Liver (tissue), 7 donors: ENCODE measurements at regions not wholly inside any gene's neighbourhood (a gene's known extent, or its start where the extent isn't known, plus 50 kb on each side); places are given as distances from the start of the nearest gene placed in this dataset.

Experiments
- DNase-seq: peaks from one replicate; pipeline ENCODE4 v3.0.0-alpha.2; 2017; ENCODE audit warnings: low spot score
- H3K27ac ChIP-seq, 2 donors: one replicate each; pipeline ENCODE4 v1.7.0; 2013; ENCODE audit warnings: inconsistent platforms in 2 of 2, low read length in 2 of 2, control low read depth in 1 of 2, low read depth in 1 of 2, mild to moderate bottlenecking in 1 of 2
- H3K27me3 ChIP-seq, 4 donors: one replicate each; pipeline versions ENCODE4 v1.6.1 to v1.7.0; 2013; ENCODE audit warnings: low read length in 3 of 4, inconsistent platforms in 1 of 4, mild to moderate bottlenecking in 1 of 4, moderate library complexity in 1 of 4; ENCODE audit not compliant: control insufficient read depth in 4 of 4, insufficient read depth in 4 of 4
- H3K36me3 ChIP-seq, 4 donors: one replicate each; pipeline versions ENCODE4 v1.6.1 to v1.7.0; 2013; ENCODE audit warnings: low read length in 3 of 4, mild to moderate bottlenecking in 3 of 4, low read depth in 1 of 4, moderate library complexity in 1 of 4; ENCODE audit not compliant: control insufficient read depth in 4 of 4, insufficient read depth in 3 of 4
- H3K4me1 ChIP-seq, 4 donors: one replicate each; pipeline versions ENCODE4 v1.6.1 to v1.7.0; 2013; ENCODE audit warnings: low read length in 3 of 4, mild to moderate bottlenecking in 3 of 4, moderate library complexity in 1 of 4; ENCODE audit not compliant: control insufficient read depth in 4 of 4, insufficient read depth in 4 of 4
- H3K4me3 ChIP-seq, 3 donors: one replicate each; pipeline versions ENCODE4 v1.6.1 to v1.7.0; 2013; ENCODE audit warnings: low read length in 3 of 3, control low read depth in 1 of 3, low read depth in 1 of 3, mild to moderate bottlenecking in 1 of 3
- H3K9ac ChIP-seq, 2 donors: one replicate each; pipeline ENCODE4 v1.7.0; 2013; ENCODE audit warnings: low read length in 2 of 2, mild to moderate bottlenecking in 2 of 2, moderate library complexity in 2 of 2, control low read depth in 1 of 2, low read depth in 1 of 2
- H3K9me3 ChIP-seq, 4 donors: one replicate each; pipeline versions ENCODE4 v1.6.1 to v1.7.0; 2013; ENCODE audit warnings: low read length in 3 of 4; ENCODE audit not compliant: control insufficient read depth in 4 of 4
- JUND ChIP-seq, 2 donors: IDR thresholded peaks; 2 replicates each; pipeline ENCODE4 v1.6.1; 2016; ENCODE audit warnings: antibody characterized with exemption in 2 of 2
- MAX ChIP-seq: IDR thresholded peaks from 2 replicates; pipeline ENCODE4 v1.6.1; 2016; ENCODE audit warnings: antibody characterized with exemption
- NR2F2 ChIP-seq: IDR thresholded peaks from 2 replicates; pipeline ENCODE4 v1.6.1; 2016; ENCODE audit warnings: antibody characterized with exemption
- REST ChIP-seq: IDR thresholded peaks from 2 replicates; pipeline ENCODE4 v1.6.1; 2016; ENCODE audit warnings: antibody characterized with exemption, mild to moderate bottlenecking
- RXRA ChIP-seq, 2 donors: IDR thresholded peaks; 2 replicates each; pipeline ENCODE4 v1.6.1; 2017 to 2018; ENCODE audit warnings: antibody characterized with exemption in 2 of 2, mild to moderate bottlenecking in 1 of 2
- TAF1 ChIP-seq: conservative IDR thresholded peaks from 2 replicates; pipeline ENCODE4 v1.6.1; 2016; ENCODE audit warnings: antibody characterized with exemption, mild to moderate bottlenecking
- YY1 ChIP-seq: IDR thresholded peaks from 2 replicates; pipeline ENCODE4 v1.6.1; 2016; ENCODE audit warnings: antibody characterized with exemption, mild to moderate bottlenecking
- ZBTB33 ChIP-seq: IDR thresholded peaks from 2 replicates; pipeline ENCODE4 v1.6.1; 2016; ENCODE audit warnings: antibody characterized with exemption
- WGBS: extraction: QIAGEN DNeasy Blood & Tissue Kit; methylation state at CpG from one replicate; pipeline ENCODE4 v1.1.7; 2013; 5-methylcytosine and 5-hydroxymethylcytosine counted together
- donor health status: healthy.
- donor health status: healthy.
- donor health status: healthy.
- donor health status: healthy.

GRCh38 chr3:56878074-56878473 is 76.3 kb upstream of the ARHGEF3 start (continued):
- no peak for TF ChIP-seq REST

- TF ChIP-seq YY1 (no peak), JUND (IDR thresholded peaks at IDR 0.05) (no peak), MAX (no peak), TAF1 (no peak)
Observed at GRCh38 chr3:56876916-56877315, 75.2 kb upstream of the ARHGEF3 start.

GRCh38 chr3:56874269-56874668 is 72.5 kb upstream of the ARHGEF3 start:
- no peaks in the 10 kb centered on the region for H3K36me3 ChIP-seq
- H3K4me1 ChIP-seq: no peaks in the 10 kb centered on the region
- 89% methylated on average over 4 of the region's 4 CpGs for WGBS
- DNase-seq: no peak
- no peak for TF ChIP-seq ZBTB33
- H3K4me3 ChIP-seq: no peak overlapping the region
- no peak overlapping the region for H3K9ac ChIP-seq
- H3K27ac ChIP-seq: no peak overlapping the region
- H3K27me3 ChIP-seq: peaks cover 0 to 3% (median 0%) of the 10 kb centered on the region in 4 donors
- no peaks in the 10 kb centered on the region for H3K9me3 ChIP-seq

More at GRCh38 chr3:56876916-56877315, 75.2 kb upstream of the ARHGEF3 start:
- no peak overlapping the region for H3K27ac ChIP-seq
- H3K9ac ChIP-seq: no peak overlapping the region
- H3K9me3 ChIP-seq: no peaks in the 10 kb centered on the region
- no peak for DNase-seq
- no peaks in the 10 kb centered on the region for H3K4me1 ChIP-seq
- H3K36me3 ChIP-seq: no peaks in the 10 kb centered on the region
- no peak overlapping the region for H3K4me3 ChIP-seq
- no peaks in the 10 kb centered on the region for H3K27me3 ChIP-seq
- WGBS: 63% methylated on average over 3 of the region's 3 CpGs

- 86% methylated on average over 1 of the region's 1 CpG for WGBS
- H3K9me3 ChIP-seq: no peaks in the 10 kb centered on the region
- TF ChIP-seq TAF1 (no peak), NR2F2 (no peak), RXRA (IDR thresholded peaks at IDR 0.05) (no peak)
- H3K27ac ChIP-seq: no peak overlapping the region
- no peak for DNase-seq
- H3K4me3 ChIP-seq: no peak overlapping the region
- no peaks in the 10 kb centered on the region for H3K36me3 ChIP-seq
- no peak overlapping the region for H3K9ac ChIP-seq
- H3K27me3 ChIP-seq: peaks cover 0 to 3% (median 0%) of the 10 kb centered on the region in 4 donors
- no peaks in the 10 kb centered on the region for H3K4me1 ChIP-seq
Observed at GRCh38 chr3:56870436-56870835, 68.7 kb upstream of the ARHGEF3 start.
